Liver (tissue), 8 donors: ENCODE measurements at regions not wholly inside any gene's neighbourhood (a gene's known extent, or its start where the extent isn't known, plus 50 kb on each side); places are given as distances from the start of the nearest gene placed in this dataset.

Experiments used
- DNase-seq: peaks from one replicate; pipeline ENCODE4 v3.0.0-alpha.2; 2017; ENCODE audit warnings: low spot score
- H3K27ac ChIP-seq, 2 donors: one replicate each; pipeline ENCODE4 v1.7.0; 2013; ENCODE audit warnings: inconsistent platforms in 2 of 2, low read length in 2 of 2, control low read depth in 1 of 2, low read depth in 1 of 2, mild to moderate bottlenecking in 1 of 2
- H3K27me3 ChIP-seq, 4 donors: one replicate each; pipeline versions ENCODE4 v1.6.1 to v1.7.0; 2013; ENCODE audit warnings: low read length in 3 of 4, inconsistent platforms in 1 of 4, mild to moderate bottlenecking in 1 of 4, moderate library complexity in 1 of 4; ENCODE audit not compliant: control insufficient read depth in 4 of 4, insufficient read depth in 4 of 4
- H3K36me3 ChIP-seq, 4 donors: one replicate each; pipeline versions ENCODE4 v1.6.1 to v1.7.0; 2013; ENCODE audit warnings: low read length in 3 of 4, mild to moderate bottlenecking in 3 of 4, low read depth in 1 of 4, moderate library complexity in 1 of 4; ENCODE audit not compliant: control insufficient read depth in 4 of 4, insufficient read depth in 3 of 4
- H3K4me1 ChIP-seq, 4 donors: one replicate each; pipeline versions ENCODE4 v1.6.1 to v1.7.0; 2013; ENCODE audit warnings: low read length in 3 of 4, mild to moderate bottlenecking in 3 of 4, moderate library complexity in 1 of 4; ENCODE audit not compliant: control insufficient read depth in 4 of 4, insufficient read depth in 4 of 4
- H3K4me3 ChIP-seq, 3 donors: one replicate each; pipeline versions ENCODE4 v1.6.1 to v1.7.0; 2013; ENCODE audit warnings: low read length in 3 of 3, control low read depth in 1 of 3, low read depth in 1 of 3, mild to moderate bottlenecking in 1 of 3
- H3K9ac ChIP-seq, 2 donors: one replicate each; pipeline ENCODE4 v1.7.0; 2013; ENCODE audit warnings: low read length in 2 of 2, mild to moderate bottlenecking in 2 of 2, moderate library complexity in 2 of 2, control low read depth in 1 of 2, low read depth in 1 of 2
- H3K9me3 ChIP-seq, 4 donors: one replicate each; pipeline versions ENCODE4 v1.6.1 to v1.7.0; 2013; ENCODE audit warnings: low read length in 3 of 4; ENCODE audit not compliant: control insufficient read depth in 4 of 4
- EGR1 ChIP-seq, 2 donors: IDR thresholded peaks; 2 replicates each; pipeline ENCODE4 v1.6.1; 2016 to 2018; ENCODE audit warnings: antibody characterized with exemption in 2 of 2, low read depth in 2 of 2
- FOXA1 ChIP-seq: IDR thresholded peaks from 2 replicates; pipeline ENCODE4 v1.6.1; 2016; ENCODE audit warnings: antibody characterized with exemption
- FOXA2 ChIP-seq: IDR thresholded peaks from 2 replicates; pipeline ENCODE4 v1.6.1; 2016; ENCODE audit warnings: antibody characterized with exemption
- GABPA ChIP-seq, 2 donors: IDR thresholded peaks in 1 of 2; conservative IDR thresholded peaks in 1 of 2; 2 replicates each; pipeline ENCODE4 v1.6.1; 2016; ENCODE audit warnings: antibody characterized with exemption in 2 of 2, mild to moderate bottlenecking in 1 of 2, moderate library complexity in 1 of 2
- HNF4A ChIP-seq, 2 donors: conservative IDR thresholded peaks; 2 replicates each; pipeline ENCODE4 v1.6.1; 2016; ENCODE audit warnings: antibody characterized with exemption in 2 of 2, mild to moderate bottlenecking in 2 of 2
- HNF4G ChIP-seq: IDR thresholded peaks from 2 replicates; pipeline ENCODE4 v1.6.1; 2016; ENCODE audit warnings: antibody characterized with exemption
- JUND ChIP-seq, 2 donors: IDR thresholded peaks; 2 replicates each; pipeline ENCODE4 v1.6.1; 2016; ENCODE audit warnings: antibody characterized with exemption in 2 of 2
- NR2F2 ChIP-seq: IDR thresholded peaks from 2 replicates; pipeline ENCODE4 v1.6.1; 2016; ENCODE audit warnings: antibody characterized with exemption
- RAD21 ChIP-seq, 2 donors: IDR thresholded peaks; 2 replicates each; pipeline ENCODE4 v1.6.1; 2016; ENCODE audit warnings: antibody characterized with exemption in 2 of 2, mild to moderate bottlenecking in 2 of 2
- RXRA ChIP-seq, 2 donors: IDR thresholded peaks; 2 replicates each; pipeline ENCODE4 v1.6.1; 2017 to 2018; ENCODE audit warnings: antibody characterized with exemption in 2 of 2, mild to moderate bottlenecking in 1 of 2
- SP1 ChIP-seq: IDR thresholded peaks from 2 replicates; pipeline ENCODE4 v1.6.1; 2018; ENCODE audit warnings: antibody characterized with exemption, mild to moderate bottlenecking
- TAF1 ChIP-seq: conservative IDR thresholded peaks from 2 replicates; pipeline ENCODE4 v1.6.1; 2016; ENCODE audit warnings: antibody characterized with exemption, mild to moderate bottlenecking
- YY1 ChIP-seq: IDR thresholded peaks from 2 replicates; pipeline ENCODE4 v1.6.1; 2016; ENCODE audit warnings: antibody characterized with exemption, mild to moderate bottlenecking
- WGBS: extraction: QIAGEN DNeasy Blood & Tissue Kit; methylation state at CpG from one replicate; pipeline ENCODE4 v1.1.7; 2013; 5-methylcytosine and 5-hydroxymethylcytosine counted together
- TF ChIP-seq, protein P1 (sequence below): IDR thresholded peaks from 2 replicates; pipeline ENCODE4 v1.6.1; 2016; ENCODE audit warnings: antibody characterized with exemption
- TF ChIP-seq, protein P2 (sequence below): fragments of 150-350 bp; IDR thresholded peaks from 2 replicates; pipeline ENCODE4 v1.5.1; 2017; ENCODE audit warnings: improper control_type of control experiment, low read depth, low read length; ENCODE audit not compliant: missing input control
- TF ChIP-seq, protein P3 (sequence below): IDR thresholded peaks from 2 replicates; pipeline ENCODE4 v1.6.1; 2016; ENCODE audit warnings: antibody characterized with exemption
- TF ChIP-seq, protein P4 (sequence below): IDR thresholded peaks from 2 replicates; pipeline ENCODE4 v1.6.1; 2016; ENCODE audit warnings: antibody characterized with exemption
- TF ChIP-seq, protein P5 (sequence below): IDR thresholded peaks from 2 replicates; pipeline ENCODE4 v1.6.1; 2016; ENCODE audit warnings: antibody characterized with exemption, mild to moderate bottlenecking
- donor health status: healthy.
- donor health status: healthy.
- donor health status: healthy.
- donor health status: healthy.
- donor health status: healthy.

DNA sequence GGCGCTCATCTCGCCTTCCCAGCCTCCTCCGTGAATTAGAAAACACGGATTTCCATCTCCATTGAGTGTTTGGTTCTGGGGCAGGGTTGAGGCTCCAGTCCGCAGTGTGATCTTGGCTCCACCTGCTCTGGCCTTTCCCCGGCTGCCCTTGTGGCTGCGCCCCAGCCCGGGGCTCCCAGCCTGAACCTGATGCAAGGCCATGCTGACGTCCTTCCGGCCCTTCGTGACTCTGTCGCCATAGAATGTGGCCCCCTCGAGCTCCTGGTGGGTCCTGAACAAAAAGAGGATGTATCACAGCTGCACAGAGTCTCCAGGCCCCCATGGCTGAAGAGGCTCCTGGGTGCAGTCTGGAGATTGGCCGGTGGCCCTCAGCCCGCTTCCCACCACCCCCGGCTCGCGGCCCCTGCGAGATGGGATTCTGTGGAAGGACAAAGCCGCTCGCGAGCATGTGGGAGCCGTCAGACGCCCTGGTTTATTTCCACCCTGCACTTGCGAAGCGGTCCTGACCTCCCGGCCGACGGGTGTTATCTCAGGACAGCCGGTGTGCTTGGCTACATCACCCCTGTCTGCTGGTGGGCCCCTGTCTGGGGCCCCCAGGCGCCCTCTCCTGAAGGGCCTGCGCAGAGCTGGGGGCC lies 1214.0 kb downstream of the BRD1 start:
- WGBS, result 87% methylated on average over 32 of the region's 32 CpGs
- Histone ChIP-seq H3K4me3 (no peak overlapping the region), H3K4me1 (no peaks in the 10 kb centered on the region), H3K27ac (no peak overlapping the region), H3K36me3 (no peaks in the 10 kb centered on the region), H3K9ac (no peak overlapping the region), H3K27me3 (no peaks in the 10 kb centered on the region), H3K9me3 (no peaks in the 10 kb centered on the region)
- no peak for DNase-seq
- no peak for TF ChIP-seq RXRA (IDR thresholded peaks at IDR 0.05)
- TF ChIP-seq FOXA2, result no peak
- no peak for TF ChIP-seq GABPA (IDR thresholded peaks at IDR 0.05 in 1 of 2, conservative IDR thresholded peaks at IDR 0.05 in 1 of 2)
- no peak for TF ChIP-seq FOXA1
- no peak for TF ChIP-seq HNF4A (conservative IDR thresholded peaks at IDR 0.05)
- TF ChIP-seq, protein P1, sequence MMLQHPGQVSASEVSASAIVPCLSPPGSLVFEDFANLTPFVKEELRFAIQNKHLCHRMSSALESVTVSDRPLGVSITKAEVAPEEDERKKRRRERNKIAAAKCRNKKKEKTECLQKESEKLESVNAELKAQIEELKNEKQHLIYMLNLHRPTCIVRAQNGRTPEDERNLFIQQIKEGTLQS, result no peak
- TF ChIP-seq, protein P2, sequence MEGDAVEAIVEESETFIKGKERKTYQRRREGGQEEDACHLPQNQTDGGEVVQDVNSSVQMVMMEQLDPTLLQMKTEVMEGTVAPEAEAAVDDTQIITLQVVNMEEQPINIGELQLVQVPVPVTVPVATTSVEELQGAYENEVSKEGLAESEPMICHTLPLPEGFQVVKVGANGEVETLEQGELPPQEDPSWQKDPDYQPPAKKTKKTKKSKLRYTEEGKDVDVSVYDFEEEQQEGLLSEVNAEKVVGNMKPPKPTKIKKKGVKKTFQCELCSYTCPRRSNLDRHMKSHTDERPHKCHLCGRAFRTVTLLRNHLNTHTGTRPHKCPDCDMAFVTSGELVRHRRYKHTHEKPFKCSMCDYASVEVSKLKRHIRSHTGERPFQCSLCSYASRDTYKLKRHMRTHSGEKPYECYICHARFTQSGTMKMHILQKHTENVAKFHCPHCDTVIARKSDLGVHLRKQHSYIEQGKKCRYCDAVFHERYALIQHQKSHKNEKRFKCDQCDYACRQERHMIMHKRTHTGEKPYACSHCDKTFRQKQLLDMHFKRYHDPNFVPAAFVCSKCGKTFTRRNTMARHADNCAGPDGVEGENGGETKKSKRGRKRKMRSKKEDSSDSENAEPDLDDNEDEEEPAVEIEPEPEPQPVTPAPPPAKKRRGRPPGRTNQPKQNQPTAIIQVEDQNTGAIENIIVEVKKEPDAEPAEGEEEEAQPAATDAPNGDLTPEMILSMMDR, result no peak
- TF ChIP-seq TAF1, result no peak
- no peak for TF ChIP-seq RAD21 (IDR thresholded peaks at IDR 0.05)
- TF ChIP-seq, protein P3, sequence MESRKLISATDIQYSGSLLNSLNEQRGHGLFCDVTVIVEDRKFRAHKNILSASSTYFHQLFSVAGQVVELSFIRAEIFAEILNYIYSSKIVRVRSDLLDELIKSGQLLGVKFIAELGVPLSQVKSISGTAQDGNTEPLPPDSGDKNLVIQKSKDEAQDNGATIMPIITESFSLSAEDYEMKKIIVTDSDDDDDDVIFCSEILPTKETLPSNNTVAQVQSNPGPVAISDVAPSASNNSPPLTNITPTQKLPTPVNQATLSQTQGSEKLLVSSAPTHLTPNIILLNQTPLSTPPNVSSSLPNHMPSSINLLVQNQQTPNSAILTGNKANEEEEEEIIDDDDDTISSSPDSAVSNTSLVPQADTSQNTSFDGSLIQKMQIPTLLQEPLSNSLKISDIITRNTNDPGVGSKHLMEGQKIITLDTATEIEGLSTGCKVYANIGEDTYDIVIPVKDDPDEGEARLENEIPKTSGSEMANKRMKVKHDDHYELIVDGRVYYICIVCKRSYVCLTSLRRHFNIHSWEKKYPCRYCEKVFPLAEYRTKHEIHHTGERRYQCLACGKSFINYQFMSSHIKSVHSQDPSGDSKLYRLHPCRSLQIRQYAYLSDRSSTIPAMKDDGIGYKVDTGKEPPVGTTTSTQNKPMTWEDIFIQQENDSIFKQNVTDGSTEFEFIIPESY, result no peak
- TF ChIP-seq EGR1 (IDR thresholded peaks at IDR 0.05; ENCODE audit: low read depth in 2 of 2), result no peak
- TF ChIP-seq, protein P4, sequence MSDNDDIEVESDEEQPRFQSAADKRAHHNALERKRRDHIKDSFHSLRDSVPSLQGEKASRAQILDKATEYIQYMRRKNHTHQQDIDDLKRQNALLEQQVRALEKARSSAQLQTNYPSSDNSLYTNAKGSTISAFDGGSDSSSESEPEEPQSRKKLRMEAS, result no peak
- no peak for TF ChIP-seq JUND (IDR thresholded peaks at IDR 0.05)
- no peak for TF ChIP-seq NR2F2
- TF ChIP-seq, protein P5, sequence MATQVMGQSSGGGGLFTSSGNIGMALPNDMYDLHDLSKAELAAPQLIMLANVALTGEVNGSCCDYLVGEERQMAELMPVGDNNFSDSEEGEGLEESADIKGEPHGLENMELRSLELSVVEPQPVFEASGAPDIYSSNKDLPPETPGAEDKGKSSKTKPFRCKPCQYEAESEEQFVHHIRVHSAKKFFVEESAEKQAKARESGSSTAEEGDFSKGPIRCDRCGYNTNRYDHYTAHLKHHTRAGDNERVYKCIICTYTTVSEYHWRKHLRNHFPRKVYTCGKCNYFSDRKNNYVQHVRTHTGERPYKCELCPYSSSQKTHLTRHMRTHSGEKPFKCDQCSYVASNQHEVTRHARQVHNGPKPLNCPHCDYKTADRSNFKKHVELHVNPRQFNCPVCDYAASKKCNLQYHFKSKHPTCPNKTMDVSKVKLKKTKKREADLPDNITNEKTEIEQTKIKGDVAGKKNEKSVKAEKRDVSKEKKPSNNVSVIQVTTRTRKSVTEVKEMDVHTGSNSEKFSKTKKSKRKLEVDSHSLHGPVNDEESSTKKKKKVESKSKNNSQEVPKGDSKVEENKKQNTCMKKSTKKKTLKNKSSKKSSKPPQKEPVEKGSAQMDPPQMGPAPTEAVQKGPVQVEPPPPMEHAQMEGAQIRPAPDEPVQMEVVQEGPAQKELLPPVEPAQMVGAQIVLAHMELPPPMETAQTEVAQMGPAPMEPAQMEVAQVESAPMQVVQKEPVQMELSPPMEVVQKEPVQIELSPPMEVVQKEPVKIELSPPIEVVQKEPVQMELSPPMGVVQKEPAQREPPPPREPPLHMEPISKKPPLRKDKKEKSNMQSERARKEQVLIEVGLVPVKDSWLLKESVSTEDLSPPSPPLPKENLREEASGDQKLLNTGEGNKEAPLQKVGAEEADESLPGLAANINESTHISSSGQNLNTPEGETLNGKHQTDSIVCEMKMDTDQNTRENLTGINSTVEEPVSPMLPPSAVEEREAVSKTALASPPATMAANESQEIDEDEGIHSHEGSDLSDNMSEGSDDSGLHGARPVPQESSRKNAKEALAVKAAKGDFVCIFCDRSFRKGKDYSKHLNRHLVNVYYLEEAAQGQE, result no peak
- no peak for TF ChIP-seq YY1
- no peak for TF ChIP-seq SP1
- TF ChIP-seq HNF4G, result no peak
